ENCODE measurements at regions not wholly inside any gene's neighbourhood (a gene's known extent, or its start where the extent isn't known, plus 50 kb on each side); places are given as distances from the start of the nearest gene placed in this dataset.
A peak's percentile ranks its signal among the peaks of the same experiment; 100 is the strongest.
"Not testable (repeated sequence)": the region's sequence is repeated elsewhere in the genome, so short reads cannot be mapped to it uniquely, and the experiment has no call there.

DNA sequence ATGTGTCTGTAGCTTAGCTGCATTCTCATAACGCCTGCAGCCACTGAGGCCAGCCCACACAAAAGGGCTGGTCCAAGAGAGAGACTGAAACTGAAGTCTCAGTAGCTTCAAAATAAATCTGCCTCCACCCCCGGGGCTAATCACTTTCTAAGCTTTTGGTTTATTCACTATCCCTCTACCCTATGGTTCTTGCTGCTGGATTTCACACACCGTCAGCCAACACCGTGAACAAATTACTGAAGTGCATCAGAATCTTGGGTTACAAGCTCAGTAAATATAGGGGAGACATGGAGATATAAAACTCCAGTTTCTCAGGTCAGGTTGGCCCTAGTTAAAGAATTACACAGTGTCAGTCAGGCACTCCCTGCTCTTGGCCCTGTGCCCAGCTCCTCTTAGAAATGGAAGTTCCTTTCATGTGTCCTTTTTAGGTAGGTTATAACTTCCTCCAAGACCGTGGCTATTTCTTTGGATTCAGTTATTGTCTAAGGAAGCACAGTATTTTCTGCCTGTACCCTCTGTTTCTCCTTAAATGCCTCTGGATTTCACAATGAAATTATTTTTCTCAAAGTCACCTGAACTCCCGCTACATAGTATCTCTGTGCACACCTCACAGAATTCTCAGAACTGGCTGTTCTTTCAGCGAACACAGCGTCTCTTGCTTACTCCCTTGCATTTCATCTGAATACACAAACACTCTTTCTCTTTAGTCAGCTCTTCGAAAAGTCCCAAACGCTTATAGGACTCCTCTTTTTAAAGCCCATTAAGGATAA is 112.5 kb downstream of the FAM174A start:
- DNase-seq (peak; percentile 72), ATAC-seq (peak; percentile 66)
- TF ChIP-seq, protein P1, sequence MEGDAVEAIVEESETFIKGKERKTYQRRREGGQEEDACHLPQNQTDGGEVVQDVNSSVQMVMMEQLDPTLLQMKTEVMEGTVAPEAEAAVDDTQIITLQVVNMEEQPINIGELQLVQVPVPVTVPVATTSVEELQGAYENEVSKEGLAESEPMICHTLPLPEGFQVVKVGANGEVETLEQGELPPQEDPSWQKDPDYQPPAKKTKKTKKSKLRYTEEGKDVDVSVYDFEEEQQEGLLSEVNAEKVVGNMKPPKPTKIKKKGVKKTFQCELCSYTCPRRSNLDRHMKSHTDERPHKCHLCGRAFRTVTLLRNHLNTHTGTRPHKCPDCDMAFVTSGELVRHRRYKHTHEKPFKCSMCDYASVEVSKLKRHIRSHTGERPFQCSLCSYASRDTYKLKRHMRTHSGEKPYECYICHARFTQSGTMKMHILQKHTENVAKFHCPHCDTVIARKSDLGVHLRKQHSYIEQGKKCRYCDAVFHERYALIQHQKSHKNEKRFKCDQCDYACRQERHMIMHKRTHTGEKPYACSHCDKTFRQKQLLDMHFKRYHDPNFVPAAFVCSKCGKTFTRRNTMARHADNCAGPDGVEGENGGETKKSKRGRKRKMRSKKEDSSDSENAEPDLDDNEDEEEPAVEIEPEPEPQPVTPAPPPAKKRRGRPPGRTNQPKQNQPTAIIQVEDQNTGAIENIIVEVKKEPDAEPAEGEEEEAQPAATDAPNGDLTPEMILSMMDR (IDR thresholded peaks at IDR 0.05) = no peak
- Histone ChIP-seq H3K4me1 (no peaks in the 10 kb centered on the region), H3K27ac (no peak overlapping the region), H3K27me3 (no peaks in the 10 kb centered on the region), H3K36me3 (no peaks in the 10 kb centered on the region), H3K4me3 (no peak overlapping the region), H3K9me3 (no peaks in the 10 kb centered on the region)
- intact Hi-C loops (cut with DNase I) = no loop called here

DNA sequence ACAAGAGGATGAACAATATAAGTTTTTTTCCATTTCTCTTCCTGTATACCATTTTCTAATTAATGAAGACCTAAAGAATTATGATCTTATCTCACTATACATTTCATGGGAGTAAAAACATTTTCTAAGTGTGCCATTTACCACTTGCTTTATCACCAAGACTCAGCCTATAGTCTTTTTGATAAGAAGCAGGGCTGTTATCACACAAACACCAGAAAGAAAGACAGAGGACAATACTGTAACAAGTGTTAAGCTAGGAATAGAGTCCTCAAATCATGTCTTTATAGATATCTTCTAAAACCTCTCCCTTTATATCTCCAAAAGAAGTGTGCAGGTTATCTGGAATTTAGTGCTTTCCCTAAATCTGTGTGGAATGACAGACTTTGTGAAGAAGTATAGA is 119.7 kb downstream of the FAM174A start:
- H3K27me3 ChIP-seq = no peaks in the 10 kb centered on the region
- intact Hi-C loops (cut with DNase I) = no loop called here
- no peak for DNase-seq
- no peak overlapping the region for H3K4me3 ChIP-seq
- H3K9me3 ChIP-seq = no peaks in the 10 kb centered on the region
- H3K27ac ChIP-seq = no peak overlapping the region
- TF ChIP-seq, protein P1 (IDR thresholded peaks at IDR 0.05) = no peak
- H3K4me1 ChIP-seq = no peaks in the 10 kb centered on the region
- ATAC-seq = no peak
- no peaks in the 10 kb centered on the region for H3K36me3 ChIP-seq

GRCh38 chr5:100656771-100657170 is 121.6 kb downstream of the FAM174A start:
- not testable (repeated sequence) for DNase-seq, ATAC-seq, H3K27ac ChIP-seq

GRCh38 chr5:100659080-100659795 is 124.1 kb downstream of the FAM174A start:
- Histone ChIP-seq H3K4me3 (no peak overlapping the region), H3K4me1 (no peaks in the 10 kb centered on the region), H3K27me3 (no peaks in the 10 kb centered on the region), H3K9me3 (no peaks in the 10 kb centered on the region), H3K27ac (no peak overlapping the region), H3K36me3 (no peaks in the 10 kb centered on the region)
- TF ChIP-seq, protein P1 (IDR thresholded peaks at IDR 0.05) = no peak
- DNase-seq = no peak
- intact Hi-C loops (cut with DNase I) = no loop called here
- ATAC-seq = no peak

More at GRCh38 chr5:100656771-100657170, 121.6 kb downstream of the FAM174A start:
- H3K27me3 ChIP-seq; intact Hi-C loops (cut with DNase I); H3K4me3 ChIP-seq; H3K9me3 ChIP-seq; H3K36me3 ChIP-seq; H3K4me1 ChIP-seq: not testable (repeated sequence)

GRCh38 chr5:100664140-100664539 is 129.0 kb downstream of the FAM174A start:
- ATAC-seq = no peak
- TF ChIP-seq, protein P1 (IDR thresholded peaks at IDR 0.05) = no peak

DNA sequence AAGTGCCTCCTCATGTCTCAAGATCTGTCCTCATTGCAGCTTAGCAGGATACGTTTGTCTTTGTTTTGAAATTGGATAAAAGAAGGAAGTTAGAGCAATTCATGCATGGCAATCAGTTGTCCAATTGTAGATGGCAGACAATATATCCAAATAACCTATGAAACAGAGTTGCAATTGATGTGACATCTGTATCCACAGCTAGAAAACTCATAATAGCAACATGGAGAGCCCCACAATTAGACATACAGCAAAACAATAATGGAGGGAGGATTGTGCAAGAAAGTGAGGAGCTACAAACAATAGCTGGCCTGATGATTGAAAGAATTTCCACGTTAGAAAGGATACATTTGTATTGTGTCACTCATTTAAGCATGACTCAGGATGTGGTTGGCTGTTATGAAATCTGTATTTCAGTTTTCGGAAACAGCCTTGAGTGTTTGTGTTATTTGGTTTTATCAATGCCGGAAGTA is 132.0 kb downstream of the FAM174A start:
- DNase-seq (no peak), ATAC-seq (peak; percentile 60)
- TF ChIP-seq, protein P1 (IDR thresholded peaks at IDR 0.05) = no peak
- Histone ChIP-seq H3K4me3 (no peak overlapping the region), H3K27ac (no peak overlapping the region), H3K36me3 (no peaks in the 10 kb centered on the region), H3K9me3 (no peaks in the 10 kb centered on the region), H3K27me3 (no peaks in the 10 kb centered on the region), H3K4me1 (peaks cover 7% of the 10 kb centered on the region)
- intact Hi-C loops (cut with DNase I) = no loop called here

More at GRCh38 chr5:100664140-100664539, 129.0 kb downstream of the FAM174A start:
- no peaks in the 10 kb centered on the region for H3K9me3 ChIP-seq
- H3K36me3 ChIP-seq = no peaks in the 10 kb centered on the region
- H3K4me1 ChIP-seq = peaks cover 7% of the 10 kb centered on the region
- no peak for DNase-seq
- H3K27ac ChIP-seq = no peak overlapping the region
- no peak overlapping the region for H3K4me3 ChIP-seq
- H3K27me3 ChIP-seq = no peaks in the 10 kb centered on the region
- intact Hi-C loops (cut with DNase I) = no loop called here
